ENCODE measurements at regions not wholly inside any gene's neighbourhood (a gene's known extent, or its start where the extent isn't known, plus 50 kb on each side); places are given as distances from the start of the nearest gene placed in this dataset.

DNA sequence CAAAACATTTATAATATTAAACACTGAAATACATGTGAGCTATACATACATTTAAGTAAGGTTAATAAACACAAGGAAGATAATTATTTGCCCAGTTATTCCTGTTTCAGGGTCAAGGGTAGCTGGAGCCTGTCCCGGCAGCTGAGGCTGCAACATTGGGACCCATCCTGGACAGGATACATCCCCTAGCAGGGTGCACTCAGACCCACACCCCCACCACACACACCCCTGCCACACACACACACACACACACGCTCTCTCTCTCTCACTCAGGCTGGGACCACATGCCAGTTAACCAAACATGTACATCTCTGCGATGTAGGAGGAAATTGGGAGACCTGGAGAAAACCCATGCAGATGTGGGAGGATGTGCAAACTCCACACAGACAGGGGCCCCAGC lies 112.6 kb upstream of the TMCC3 start:
- no peak for TF ChIP-seq POLR2A (IDR thresholded peaks at IDR 0.05)
- TF ChIP-seq, protein P1, sequence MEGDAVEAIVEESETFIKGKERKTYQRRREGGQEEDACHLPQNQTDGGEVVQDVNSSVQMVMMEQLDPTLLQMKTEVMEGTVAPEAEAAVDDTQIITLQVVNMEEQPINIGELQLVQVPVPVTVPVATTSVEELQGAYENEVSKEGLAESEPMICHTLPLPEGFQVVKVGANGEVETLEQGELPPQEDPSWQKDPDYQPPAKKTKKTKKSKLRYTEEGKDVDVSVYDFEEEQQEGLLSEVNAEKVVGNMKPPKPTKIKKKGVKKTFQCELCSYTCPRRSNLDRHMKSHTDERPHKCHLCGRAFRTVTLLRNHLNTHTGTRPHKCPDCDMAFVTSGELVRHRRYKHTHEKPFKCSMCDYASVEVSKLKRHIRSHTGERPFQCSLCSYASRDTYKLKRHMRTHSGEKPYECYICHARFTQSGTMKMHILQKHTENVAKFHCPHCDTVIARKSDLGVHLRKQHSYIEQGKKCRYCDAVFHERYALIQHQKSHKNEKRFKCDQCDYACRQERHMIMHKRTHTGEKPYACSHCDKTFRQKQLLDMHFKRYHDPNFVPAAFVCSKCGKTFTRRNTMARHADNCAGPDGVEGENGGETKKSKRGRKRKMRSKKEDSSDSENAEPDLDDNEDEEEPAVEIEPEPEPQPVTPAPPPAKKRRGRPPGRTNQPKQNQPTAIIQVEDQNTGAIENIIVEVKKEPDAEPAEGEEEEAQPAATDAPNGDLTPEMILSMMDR (IDR thresholded peaks at IDR 0.05 in 4 of 5, conservative IDR thresholded peaks at IDR 0.05 in 1 of 5): no peak

Data from gastrocnemius medialis (tissue), 4 donors.